ENCODE measurements at regions not wholly inside any gene's neighbourhood (a gene's known extent, or its start where the extent isn't known, plus 50 kb on each side); places are given as distances from the start of the nearest gene placed in this dataset.

DNA sequence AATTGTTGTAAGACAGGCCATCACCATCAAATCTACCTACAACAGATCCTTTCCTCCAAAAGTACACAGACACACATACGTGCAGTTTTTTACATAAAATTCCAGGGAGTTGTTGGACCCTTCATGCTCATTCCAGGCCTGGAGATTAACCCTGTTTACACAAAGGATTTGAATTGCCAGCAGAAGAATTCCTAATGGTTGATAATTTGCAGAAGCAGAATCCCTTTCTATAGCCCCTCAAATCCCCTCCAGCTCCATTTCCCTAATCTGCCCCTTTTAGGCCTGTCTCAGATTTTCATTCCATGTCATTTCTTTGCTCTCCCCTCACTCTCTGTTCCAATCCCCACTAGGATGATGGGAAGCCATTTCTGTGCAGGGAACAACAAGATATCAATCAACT is 102.9 kb upstream of the TOX3 start:
- TF ChIP-seq, protein P1, sequence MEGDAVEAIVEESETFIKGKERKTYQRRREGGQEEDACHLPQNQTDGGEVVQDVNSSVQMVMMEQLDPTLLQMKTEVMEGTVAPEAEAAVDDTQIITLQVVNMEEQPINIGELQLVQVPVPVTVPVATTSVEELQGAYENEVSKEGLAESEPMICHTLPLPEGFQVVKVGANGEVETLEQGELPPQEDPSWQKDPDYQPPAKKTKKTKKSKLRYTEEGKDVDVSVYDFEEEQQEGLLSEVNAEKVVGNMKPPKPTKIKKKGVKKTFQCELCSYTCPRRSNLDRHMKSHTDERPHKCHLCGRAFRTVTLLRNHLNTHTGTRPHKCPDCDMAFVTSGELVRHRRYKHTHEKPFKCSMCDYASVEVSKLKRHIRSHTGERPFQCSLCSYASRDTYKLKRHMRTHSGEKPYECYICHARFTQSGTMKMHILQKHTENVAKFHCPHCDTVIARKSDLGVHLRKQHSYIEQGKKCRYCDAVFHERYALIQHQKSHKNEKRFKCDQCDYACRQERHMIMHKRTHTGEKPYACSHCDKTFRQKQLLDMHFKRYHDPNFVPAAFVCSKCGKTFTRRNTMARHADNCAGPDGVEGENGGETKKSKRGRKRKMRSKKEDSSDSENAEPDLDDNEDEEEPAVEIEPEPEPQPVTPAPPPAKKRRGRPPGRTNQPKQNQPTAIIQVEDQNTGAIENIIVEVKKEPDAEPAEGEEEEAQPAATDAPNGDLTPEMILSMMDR (conservative IDR thresholded peaks at IDR 0.05): no peak
- TF ChIP-seq EZH2 (IDR thresholded peaks at IDR 0.05; ENCODE audit: low read depth): no peak

Data from PC-9 (cell line).